Endothelial cell of umbilical vein (primary cell): ENCODE measurements at regions not wholly inside any gene's neighbourhood (a gene's known extent, or its start where the extent isn't known, plus 50 kb on each side); places are given as distances from the start of the nearest gene placed in this dataset.
"Not testable (repeated sequence)": the region's sequence is repeated elsewhere in the genome, so short reads cannot be mapped to it uniquely, and the experiment has no call there.

ENCODE experiments used
- BruUV-seq: library from RNA; stranded (reverse); fragments of 400-500 nt; replicated peaks from 2 replicates; lab custom pipeline; 2021; lab: Mats Ljungman, UMichigan
- CTCF ChIA-PET: fragments of 300-600, 350-600 bp; sonication (Branson Sonifier 250); formaldehyde crosslinking; loops from one replicate; lab custom pipeline; 2021; ENCODE audit warnings: antibody characterized with exemption, inconsistent platforms; lab: Charles Lee
- POLR2A ChIA-PET: fragments of 300-600, 350-600 bp; sonication (Branson Sonifier 250); formaldehyde crosslinking; loops from one replicate; lab custom pipeline; 2021; ENCODE audit warnings: antibody characterized with exemption, inconsistent platforms; lab: Charles Lee
- DNase-seq: peaks from one replicate; pipeline ENCODE4 v3.0.0-alpha.2; 2011; ENCODE audit warnings: low read depth, low spot score
- FAIRE-seq: peaks from 2 replicates; lab custom pipeline; 2011; peaks lifted over from hg19 to GRCh38; lab: Jason Lieb, UNC
- H2AFZ ChIP-seq: 2 replicates; pipeline ENCODE4 v1.6.0; 2012; ENCODE audit warnings: low read depth, low read length, control low read depth, inconsistent platforms
- H3K27ac ChIP-seq: 2 replicates; pipeline ENCODE4 v1.5.1; 2011; ENCODE audit warnings: low read depth, mild to moderate bottlenecking, control low read depth, low read length, moderate library complexity; ENCODE audit not compliant: insufficient read depth
- H3K27me3 ChIP-seq, 2 experiments: 2 replicates each; pipeline versions ENCODE4 v1.6.0 to v1.6.1; 2011; ENCODE audit warnings: low read length in 2 of 2, mixed read lengths in 1 of 2; ENCODE audit not compliant: control insufficient read depth in 2 of 2, insufficient read depth in 2 of 2
- H3K36me3 ChIP-seq, 2 experiments: 2 replicates in 1 of 2; 3 replicates in 1 of 2; pipeline ENCODE4 v1.5.1; 2011; ENCODE audit warnings: low read length in 2 of 2, mild to moderate bottlenecking in 1 of 2, moderate library complexity in 1 of 2; ENCODE audit not compliant: control insufficient read depth in 2 of 2, insufficient read depth in 2 of 2; ENCODE audit errors: extremely low read depth in 1 of 2
- H3K4me1 ChIP-seq: 3 replicates; pipeline ENCODE4 v1.5.1; 2011; ENCODE audit warnings: mild to moderate bottlenecking, low read length; ENCODE audit not compliant: control insufficient read depth, insufficient read depth; ENCODE audit errors: extremely low read depth
- H3K4me2 ChIP-seq: 2 replicates; pipeline ENCODE4 v1.6.1; 2011; ENCODE audit warnings: low read length, control low read depth, mixed read lengths; ENCODE audit not compliant: insufficient read depth
- H3K4me3 ChIP-seq, 3 experiments: fragments of 200-600 bp in 1 of 3; sonication (generic), shearing (Covaris generic) in 1 of 3; replicated peaks in 1 of 3; 2 replicates each; pipeline ENCODE4 v1.5.1; 2011 to 2016; ENCODE audit warnings: control low read depth in 3 of 3, low read length in 3 of 3, mild to moderate bottlenecking in 2 of 3, inconsistent platforms in 1 of 3, low read depth in 1 of 3, moderate library complexity in 1 of 3; ENCODE audit not compliant: insufficient read depth in 1 of 3
- H3K79me2 ChIP-seq: 2 replicates; pipeline ENCODE4 v1.6.0; 2012; ENCODE audit warnings: low read length, inconsistent platforms; ENCODE audit not compliant: control insufficient read depth, insufficient read depth
- H3K9ac ChIP-seq: replicated peaks from 2 replicates; pipeline ENCODE3; 2011; ENCODE audit warnings: low read length, control low read depth; ENCODE audit not compliant: insufficient read depth; ENCODE audit errors: extremely low read depth
- H3K9me1 ChIP-seq: replicated peaks from 3 replicates; pipeline ENCODE4 v1.6.0; 2011; ENCODE audit warnings: mild to moderate bottlenecking, low read length; ENCODE audit not compliant: control insufficient read depth, insufficient read depth; ENCODE audit errors: extremely low read depth
- H3K9me3 ChIP-seq: replicated peaks from 2 replicates; pipeline ENCODE4 v1.5.1; 2012; ENCODE audit warnings: low read length, inconsistent platforms; ENCODE audit not compliant: control insufficient read depth, insufficient read depth
- H4K20me1 ChIP-seq: replicated peaks from 2 replicates; pipeline ENCODE3; 2011; ENCODE audit warnings: mild to moderate bottlenecking, low read length; ENCODE audit not compliant: control insufficient read depth, insufficient read depth; ENCODE audit errors: extremely low read depth
- JUN ChIP-seq: IDR thresholded peaks from 2 replicates; pipeline ENCODE4 v1.6.1; 2011; ENCODE audit warnings: borderline replicate concordance, low read depth; ENCODE audit not compliant: insufficient read length, insufficient read depth
- dilution Hi-C: fragments of 300-500 bp; cut with MboI; formaldehyde crosslinking; loops from one replicate; pipeline ENCODE4 v1.15.0; 2019; ENCODE audit warnings: low sequenced_read_pairs; ENCODE audit not compliant: extremely low pct_ligation_motif_present
- intact Hi-C: fragments of 100-400 bp; cut with micrococcal nuclease; formaldehyde crosslinking; loops from one replicate; pipeline ENCODE4 v1.10.0; 2022
- TF ChIP-seq, protein P1 (sequence below): IDR thresholded peaks from 2 replicates; pipeline ENCODE4 v1.6.1; 2011; ENCODE audit not compliant: insufficient read depth, insufficient read length
- TF ChIP-seq, protein P2 (sequence below), 2 donors: IDR thresholded peaks; 1 replicate in 1 of 2; 2 replicates in 1 of 2; pipeline ENCODE4 v1.5.1; 2011; ENCODE audit warnings: low read length in 2 of 2, mild to moderate bottlenecking in 2 of 2, moderate library complexity in 2 of 2, control low read depth in 1 of 2, inconsistent platforms in 1 of 2, low read depth in 1 of 2; ENCODE audit not compliant: insufficient read depth in 1 of 2; ENCODE audit errors: extremely low read depth in 1 of 2

DNA sequence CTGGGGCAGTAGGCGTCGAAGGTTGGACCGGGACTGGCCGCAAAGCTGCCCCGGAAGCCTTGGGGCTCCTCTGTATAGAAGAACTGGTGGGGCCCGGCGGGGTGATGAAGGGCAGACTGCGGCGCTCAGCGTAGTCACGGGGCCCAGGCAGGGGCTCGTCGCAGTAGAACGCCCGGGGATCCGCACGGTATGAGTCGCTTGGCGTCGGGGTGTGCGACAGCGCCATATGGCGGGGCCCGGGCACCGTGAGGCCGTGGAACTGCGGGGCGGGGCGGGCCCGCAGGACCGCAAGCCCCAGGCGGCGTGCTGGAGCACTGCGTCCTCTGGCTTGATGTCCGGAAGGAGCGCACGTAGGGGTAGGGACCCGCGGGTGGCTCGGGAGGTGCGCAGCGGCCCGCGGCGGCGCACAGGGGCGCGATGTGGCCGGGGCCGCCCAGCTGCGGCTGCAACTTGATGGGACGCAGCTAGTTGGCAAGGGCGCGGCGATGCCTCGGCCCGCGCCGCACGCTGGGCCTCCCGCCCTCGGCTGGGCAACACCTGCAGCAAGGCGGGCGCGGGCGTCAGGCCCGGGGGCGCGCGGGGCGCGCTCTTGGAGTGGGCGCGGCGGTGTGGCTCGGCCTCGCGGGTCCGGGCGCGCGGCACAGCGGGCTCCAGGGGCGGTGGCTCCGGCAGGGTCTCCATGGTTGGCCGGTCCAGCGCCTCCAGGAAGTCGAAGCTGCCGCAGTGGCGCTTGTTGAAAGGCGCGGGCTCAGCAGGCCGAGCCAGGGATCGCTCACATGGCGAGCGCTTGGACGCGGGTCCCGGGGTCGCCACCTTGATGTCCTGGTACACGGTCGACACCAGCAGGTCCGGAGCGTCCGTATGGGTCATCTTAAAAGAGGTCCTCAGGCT lies 251.4 kb downstream of the ANKRD30B start:
- Histone ChIP-seq H3K27ac (no peak overlapping the region), H3K9me1 (no peaks in the 10 kb centered on the region), H4K20me1 (no peaks in the 10 kb centered on the region), H3K9ac (no peak overlapping the region), H3K9me3 (no peaks in the 10 kb centered on the region), H3K27me3 (no peaks in the 10 kb centered on the region), H3K4me2 (no peak overlapping the region), H3K4me1 (no peaks in the 10 kb centered on the region), H2AFZ (no peak overlapping the region), H3K36me3 (no peaks in the 10 kb centered on the region), H3K79me2 (no peaks in the 10 kb centered on the region), H3K4me3 (no peak overlapping the region)
- ChIA-PET POLR2A (no interaction called here), CTCF (no interaction called here)
- DNase-seq (no peak), FAIRE-seq (no peak)
- TF ChIP-seq JUN, result no peak
- TF ChIP-seq, protein P1, sequence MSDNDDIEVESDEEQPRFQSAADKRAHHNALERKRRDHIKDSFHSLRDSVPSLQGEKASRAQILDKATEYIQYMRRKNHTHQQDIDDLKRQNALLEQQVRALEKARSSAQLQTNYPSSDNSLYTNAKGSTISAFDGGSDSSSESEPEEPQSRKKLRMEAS, result no peak
- TF ChIP-seq, protein P2, sequence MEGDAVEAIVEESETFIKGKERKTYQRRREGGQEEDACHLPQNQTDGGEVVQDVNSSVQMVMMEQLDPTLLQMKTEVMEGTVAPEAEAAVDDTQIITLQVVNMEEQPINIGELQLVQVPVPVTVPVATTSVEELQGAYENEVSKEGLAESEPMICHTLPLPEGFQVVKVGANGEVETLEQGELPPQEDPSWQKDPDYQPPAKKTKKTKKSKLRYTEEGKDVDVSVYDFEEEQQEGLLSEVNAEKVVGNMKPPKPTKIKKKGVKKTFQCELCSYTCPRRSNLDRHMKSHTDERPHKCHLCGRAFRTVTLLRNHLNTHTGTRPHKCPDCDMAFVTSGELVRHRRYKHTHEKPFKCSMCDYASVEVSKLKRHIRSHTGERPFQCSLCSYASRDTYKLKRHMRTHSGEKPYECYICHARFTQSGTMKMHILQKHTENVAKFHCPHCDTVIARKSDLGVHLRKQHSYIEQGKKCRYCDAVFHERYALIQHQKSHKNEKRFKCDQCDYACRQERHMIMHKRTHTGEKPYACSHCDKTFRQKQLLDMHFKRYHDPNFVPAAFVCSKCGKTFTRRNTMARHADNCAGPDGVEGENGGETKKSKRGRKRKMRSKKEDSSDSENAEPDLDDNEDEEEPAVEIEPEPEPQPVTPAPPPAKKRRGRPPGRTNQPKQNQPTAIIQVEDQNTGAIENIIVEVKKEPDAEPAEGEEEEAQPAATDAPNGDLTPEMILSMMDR (IDR thresholded peaks at IDR 0.05; ENCODE audit: extremely low read depth in 1 of 2, insufficient read depth in 1 of 2, low read depth in 1 of 2, low read length in 2 of 2), result no peak
- BruUV-seq, result no TSS peak
- dilution Hi-C loops (no loop called here), intact Hi-C loops (no loop called here)

DNA sequence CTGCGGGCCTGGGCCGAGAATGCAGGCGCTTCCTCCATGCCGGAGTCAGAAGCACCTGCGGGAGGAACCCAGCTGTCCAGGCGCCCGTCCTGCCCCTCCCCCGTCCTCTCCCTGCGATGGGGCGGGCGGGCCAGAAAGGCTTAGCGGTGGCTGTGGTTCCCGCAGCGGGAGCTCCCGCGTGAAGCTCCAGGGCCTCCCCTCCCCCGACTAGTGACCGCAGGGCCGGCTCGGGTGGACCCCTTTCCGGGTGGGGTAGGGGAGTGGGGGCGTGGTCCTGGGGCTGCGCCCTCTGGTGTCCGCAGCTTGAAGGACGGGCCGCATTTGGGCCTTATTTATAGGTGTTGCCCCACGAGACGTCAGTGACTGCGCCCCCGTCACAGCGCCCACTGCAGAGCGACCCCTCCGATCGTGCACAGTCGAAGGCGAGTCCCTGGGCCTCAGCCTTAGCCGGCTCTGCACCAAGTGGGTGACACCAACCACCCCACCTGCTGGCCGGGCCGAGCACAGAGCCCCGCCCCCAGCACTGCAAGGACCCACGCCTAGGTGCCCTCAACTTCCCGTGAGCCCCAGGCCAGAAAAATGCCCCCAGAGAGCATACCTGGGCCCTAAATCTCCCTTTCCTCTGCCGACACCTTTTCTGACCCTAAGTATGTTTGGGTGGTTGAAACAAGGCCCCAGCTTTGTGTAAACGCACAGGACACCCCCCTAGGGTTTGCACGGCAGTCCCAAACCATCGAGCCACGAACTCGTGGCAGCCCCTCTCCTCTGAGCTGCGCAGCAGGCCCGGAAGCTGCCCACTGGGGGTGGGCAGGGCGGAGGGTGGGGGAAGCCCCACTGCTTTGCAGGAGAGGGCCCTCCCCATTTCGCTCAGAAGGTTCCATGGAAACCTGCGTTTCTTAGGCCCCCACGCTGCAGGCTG lies 252.4 kb downstream of the ANKRD30B start:
- H3K9ac ChIP-seq, H3K4me2 ChIP-seq, BruUV-seq, FAIRE-seq, H2AFZ ChIP-seq, H3K9me1 ChIP-seq, H3K27ac ChIP-seq, H3K4me1 ChIP-seq, POLR2A ChIA-PET, CTCF ChIA-PET, H3K4me3 ChIP-seq, H3K36me3 ChIP-seq, H4K20me1 ChIP-seq, H3K79me2 ChIP-seq, H3K27me3 ChIP-seq, DNase-seq, H3K9me3 ChIP-seq, dilution Hi-C loops, intact Hi-C loops: not testable (repeated sequence)

DNA sequence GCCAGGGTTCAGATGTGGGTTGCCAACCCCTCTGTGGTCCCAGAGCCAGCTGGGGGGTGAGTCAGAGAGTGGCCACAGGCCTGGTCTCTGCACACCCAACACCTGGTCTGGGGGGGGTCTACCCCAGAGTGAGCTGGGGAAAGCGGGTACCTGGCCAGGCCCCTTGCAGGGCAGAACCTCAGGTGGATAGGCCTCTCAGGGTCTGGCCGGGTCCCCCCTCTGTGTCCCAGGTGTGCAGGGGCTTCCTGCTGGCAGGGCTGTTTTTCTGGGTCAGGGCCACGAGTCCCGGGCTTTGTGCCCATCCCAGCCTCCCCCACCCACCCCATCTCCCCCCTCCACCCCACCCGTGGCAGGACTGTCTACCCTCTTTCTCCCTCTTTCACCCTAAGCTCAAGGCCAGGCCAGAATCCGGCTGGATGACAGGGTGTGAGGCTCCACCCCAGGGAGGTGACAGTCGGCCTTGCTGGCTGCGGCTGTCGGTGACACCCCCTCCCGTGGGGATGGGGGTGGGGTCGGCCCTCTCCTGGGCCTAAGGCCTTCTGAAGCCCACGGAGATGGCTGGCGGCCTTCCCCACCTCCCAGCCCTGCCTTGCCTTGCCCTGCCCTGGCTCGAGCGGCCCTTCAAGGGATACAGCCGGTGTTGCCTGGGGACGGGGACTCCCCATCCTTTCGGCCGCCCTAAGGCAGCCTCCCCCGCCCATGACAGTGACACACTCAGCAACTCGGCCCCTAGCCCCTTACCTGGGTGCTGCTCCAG lies 253.2 kb downstream of the ANKRD30B start:
- FAIRE-seq, CTCF ChIA-PET, H3K4me1 ChIP-seq, H3K9me3 ChIP-seq, dilution Hi-C loops, BruUV-seq, intact Hi-C loops, H3K9ac ChIP-seq, H3K27me3 ChIP-seq, H4K20me1 ChIP-seq, H3K36me3 ChIP-seq, H3K79me2 ChIP-seq, H3K4me2 ChIP-seq, DNase-seq, H2AFZ ChIP-seq, H3K27ac ChIP-seq, H3K4me3 ChIP-seq, POLR2A ChIA-PET, H3K9me1 ChIP-seq: not testable (repeated sequence)
